ENCODE measurements at regions not wholly inside any gene's neighbourhood (a gene's known extent, or its start where the extent isn't known, plus 50 kb on each side); places are given as distances from the start of the nearest gene placed in this dataset.

DNA sequence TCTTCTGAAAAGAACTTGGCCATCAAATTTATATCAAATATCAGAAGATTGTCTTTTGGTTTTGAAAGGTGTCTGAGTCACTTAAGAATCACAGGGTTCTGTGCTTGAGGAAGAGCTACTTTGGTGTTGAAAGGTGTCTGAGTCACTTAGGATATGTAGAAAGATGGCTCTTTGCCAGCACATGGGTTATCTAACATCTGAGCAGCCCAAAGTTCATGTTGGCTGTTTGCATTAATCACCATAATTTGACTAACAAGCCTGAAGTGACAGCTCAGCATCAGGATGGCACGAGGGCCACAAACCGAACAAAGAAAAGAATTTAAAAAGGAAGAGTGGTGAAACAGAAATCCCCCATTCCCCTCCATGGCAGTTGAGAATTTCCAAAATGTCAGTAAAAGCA is 190.5 kb upstream of the CMC1 start:
- no peak overlapping the region for H3K4me2 ChIP-seq (ENCODE audit: insufficient read depth, low read length)

More for the DNA sequence above, 190.5 kb upstream of the CMC1 start:
- Histone ChIP-seq H3K4me1 (ENCODE audit: control insufficient read depth, extremely low read depth, insufficient read depth, low read length) (no peaks in the 10 kb centered on the region), H3K79me2 (ENCODE audit: control insufficient read depth, insufficient read depth, low read length) (no peaks in the 10 kb centered on the region), H3K9me3 (replicated peaks; ENCODE audit: control insufficient read depth, insufficient read depth, low read length) (no peaks in the 10 kb centered on the region), H2AFZ (ENCODE audit: low read depth, low read length) (no peak overlapping the region), H3K9ac (replicated peaks; ENCODE audit: extremely low read depth, insufficient read depth, low read length) (no peak overlapping the region), H3K9me1 (replicated peaks; ENCODE audit: control insufficient read depth, extremely low read depth, insufficient read depth, low read length) (no peaks in the 10 kb centered on the region), H4K20me1 (replicated peaks; ENCODE audit: control insufficient read depth, extremely low read depth, insufficient read depth, low read length) (no peaks in the 10 kb centered on the region), H3K36me3 (ENCODE audit: control insufficient read depth in 2 of 2, extremely low read depth in 1 of 2, insufficient read depth in 2 of 2, low read length in 2 of 2) (no peaks in the 10 kb centered on the region), H3K27me3 (ENCODE audit: control insufficient read depth in 2 of 2, insufficient read depth in 2 of 2, low read length in 2 of 2) (no peaks in the 10 kb centered on the region), H3K4me3 (replicated peaks in 1 of 3; ENCODE audit: insufficient read depth in 1 of 3, low read depth in 1 of 3, low read length in 3 of 3) (no peak overlapping the region), H3K27ac (ENCODE audit: insufficient read depth, low read depth, low read length) (no peak overlapping the region)
- ChIA-PET CTCF (no interaction called here), POLR2A (no interaction called here)
- BruUV-seq (replicated peaks): no TSS peak
- intact Hi-C loops (cut with micrococcal nuclease): no loop called here
- TF ChIP-seq, protein P1, sequence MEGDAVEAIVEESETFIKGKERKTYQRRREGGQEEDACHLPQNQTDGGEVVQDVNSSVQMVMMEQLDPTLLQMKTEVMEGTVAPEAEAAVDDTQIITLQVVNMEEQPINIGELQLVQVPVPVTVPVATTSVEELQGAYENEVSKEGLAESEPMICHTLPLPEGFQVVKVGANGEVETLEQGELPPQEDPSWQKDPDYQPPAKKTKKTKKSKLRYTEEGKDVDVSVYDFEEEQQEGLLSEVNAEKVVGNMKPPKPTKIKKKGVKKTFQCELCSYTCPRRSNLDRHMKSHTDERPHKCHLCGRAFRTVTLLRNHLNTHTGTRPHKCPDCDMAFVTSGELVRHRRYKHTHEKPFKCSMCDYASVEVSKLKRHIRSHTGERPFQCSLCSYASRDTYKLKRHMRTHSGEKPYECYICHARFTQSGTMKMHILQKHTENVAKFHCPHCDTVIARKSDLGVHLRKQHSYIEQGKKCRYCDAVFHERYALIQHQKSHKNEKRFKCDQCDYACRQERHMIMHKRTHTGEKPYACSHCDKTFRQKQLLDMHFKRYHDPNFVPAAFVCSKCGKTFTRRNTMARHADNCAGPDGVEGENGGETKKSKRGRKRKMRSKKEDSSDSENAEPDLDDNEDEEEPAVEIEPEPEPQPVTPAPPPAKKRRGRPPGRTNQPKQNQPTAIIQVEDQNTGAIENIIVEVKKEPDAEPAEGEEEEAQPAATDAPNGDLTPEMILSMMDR (IDR thresholded peaks at IDR 0.05; ENCODE audit: extremely low read depth in 1 of 2, insufficient read depth in 1 of 2, low read depth in 1 of 2, low read length in 2 of 2): no peak
- no peak for TF ChIP-seq POLR2AphosphoS5 (IDR thresholded peaks at IDR 0.05; ENCODE audit: insufficient read depth, low read depth, low read length)
- TF ChIP-seq GATA2 (IDR thresholded peaks at IDR 0.05; ENCODE audit: insufficient read depth, insufficient read length, low read depth, low read length): no peak
- no peak for TF ChIP-seq EZH2 (IDR thresholded peaks at IDR 0.05; ENCODE audit: borderline replicate concordance, low read depth, low read length, severe bottlenecking)
- TF ChIP-seq MYC (IDR thresholded peaks at IDR 0.05; ENCODE audit: low read depth, low read length): no peak
- TF ChIP-seq FOS (IDR thresholded peaks at IDR 0.05; ENCODE audit: borderline replicate concordance, insufficient read depth, low read length): no peak
- TF ChIP-seq, protein P2, sequence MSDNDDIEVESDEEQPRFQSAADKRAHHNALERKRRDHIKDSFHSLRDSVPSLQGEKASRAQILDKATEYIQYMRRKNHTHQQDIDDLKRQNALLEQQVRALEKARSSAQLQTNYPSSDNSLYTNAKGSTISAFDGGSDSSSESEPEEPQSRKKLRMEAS (IDR thresholded peaks at IDR 0.05; ENCODE audit: insufficient read depth, insufficient read length): no peak
- TF ChIP-seq POLR2A (IDR thresholded peaks at IDR 0.05; ENCODE audit: low read depth, low read length): no peak
- no peak for TF ChIP-seq JUN (IDR thresholded peaks at IDR 0.05; ENCODE audit: borderline replicate concordance, insufficient read depth, insufficient read length, low read depth)
- DNase-seq (ENCODE audit: low read depth, low spot score) (no peak), FAIRE-seq (no peak)
- dilution Hi-C loops (cut with MboI; ENCODE audit: extremely low pct_ligation_motif_present, low sequenced_read_pairs): no loop called here
